BLaER1 treated with 17β-estradiol and CSF1 and Interleukin-3, amounts not matched to agents 10 nM and 100 nM (cell line): ENCODE measurements at regions not wholly inside any gene's neighbourhood (a gene's known extent, or its start where the extent isn't known, plus 50 kb on each side); places are given as distances from the start of the nearest gene placed in this dataset.

Experiments
- H3K27ac ChIP-seq, 11 experiments: shearing (Covaris generic); formaldehyde crosslinking; 2 replicates each; pipeline ENCODE4 v1.8.1; 2022
- H3K27me3 ChIP-seq, 11 experiments: shearing (Covaris generic); formaldehyde crosslinking; 2 replicates each; pipeline ENCODE4 v1.8.1; 2022
- H3K36me3 ChIP-seq, 11 experiments: shearing (Covaris generic); formaldehyde crosslinking; 2 replicates each; pipeline ENCODE4 v1.8.1; 2022
- H3K4me1 ChIP-seq, 10 experiments: shearing (Covaris generic); formaldehyde crosslinking; 2 replicates each; pipeline ENCODE4 v1.8.1; 2022
- H3K4me2 ChIP-seq, 11 experiments: shearing (Covaris generic); formaldehyde crosslinking; 2 replicates each; pipeline ENCODE4 v1.8.1; 2022
- H3K4me3 ChIP-seq, 10 experiments: shearing (Covaris generic); formaldehyde crosslinking; 2 replicates each; pipeline ENCODE4 v1.8.1; 2022
- H3K9ac ChIP-seq, 11 experiments: shearing (Covaris generic); formaldehyde crosslinking; 2 replicates each; pipeline ENCODE4 v1.8.1; 2022
- H3K9me3 ChIP-seq, 11 experiments: shearing (Covaris generic); formaldehyde crosslinking; replicated peaks in 1 of 11; 2 replicates each; pipeline ENCODE4 v1.8.1; 2022
- H4K20me1 ChIP-seq, 11 experiments: shearing (Covaris generic); formaldehyde crosslinking; 2 replicates each; pipeline ENCODE4 v1.8.1; 2022
- Cebpa-rat ChIP-seq, 11 experiments: shearing (Covaris generic); IDR thresholded peaks; 2 replicates each; pipeline ENCODE4 v1.8.1; 2022

- Histone ChIP-seq H3K9ac (no peak overlapping the region), H3K4me3 (no peak overlapping the region), H3K27me3 (no peaks in the 10 kb centered on the region), H4K20me1 (no peaks in the 10 kb centered on the region), H3K27ac (no peak overlapping the region), H3K9me3 (no peaks in the 10 kb centered on the region), H3K4me2 (no peak overlapping the region), H3K4me1 (no peaks in the 10 kb centered on the region), H3K36me3 (no peaks in the 10 kb centered on the region)
- no peak for TF ChIP-seq Cebpa-rat (IDR thresholded peaks at IDR 0.05)
Measured at GRCh38 chr3:66133853-66134445, 86.9 kb upstream of the SLC25A26 start.

- no peaks in the 10 kb centered on the region for H3K27me3 ChIP-seq
- H3K9ac ChIP-seq, result no peak overlapping the region
- no peaks in the 10 kb centered on the region for H4K20me1 ChIP-seq
- H3K36me3 ChIP-seq, result no peaks in the 10 kb centered on the region
- H3K4me3 ChIP-seq, result no peak overlapping the region
- TF ChIP-seq Cebpa-rat (IDR thresholded peaks at IDR 0.05), result no peak
- no peak overlapping the region for H3K27ac ChIP-seq
- H3K9me3 ChIP-seq, result no peaks in the 10 kb centered on the region
- no peaks in the 10 kb centered on the region for H3K4me1 ChIP-seq
- H3K4me2 ChIP-seq, result no peak overlapping the region
Measured at GRCh38 chr3:66133050-66133757, 87.6 kb upstream of the SLC25A26 start.

GRCh38 chr3:66128623-66129022 lies 89.9 kb upstream of the MAGI1 start:
- Histone ChIP-seq H3K27ac (no peak overlapping the region), H4K20me1 (no peaks in the 10 kb centered on the region), H3K27me3 (no peaks in the 10 kb centered on the region), H3K9me3 (no peaks in the 10 kb centered on the region), H3K4me1 (no peaks in the 10 kb centered on the region), H3K36me3 (no peaks in the 10 kb centered on the region), H3K9ac (no peak overlapping the region), H3K4me2 (no peak overlapping the region), H3K4me3 (no peak overlapping the region)
- TF ChIP-seq Cebpa-rat (IDR thresholded peaks at IDR 0.05), result no peak

GRCh38 chr3:66121318-66121717 lies 82.6 kb upstream of the MAGI1 start:
- Histone ChIP-seq H3K27me3 (no peaks in the 10 kb centered on the region), H3K4me3 (no peak overlapping the region), H3K36me3 (no peaks in the 10 kb centered on the region), H3K4me1 (no peaks in the 10 kb centered on the region), H3K9me3 (no peaks in the 10 kb centered on the region), H4K20me1 (no peaks in the 10 kb centered on the region), H3K4me2 (no peak overlapping the region), H3K9ac (no peak overlapping the region), H3K27ac (no peak overlapping the region)
- no peak for TF ChIP-seq Cebpa-rat (IDR thresholded peaks at IDR 0.05)

GRCh38 chr3:66115858-66116654 lies 77.3 kb upstream of the MAGI1 start:
- H3K27ac ChIP-seq, result no peak overlapping the region
- TF ChIP-seq Cebpa-rat (IDR thresholded peaks at IDR 0.05), result no peak
- no peak overlapping the region for H3K4me3 ChIP-seq
- no peaks in the 10 kb centered on the region for H3K36me3 ChIP-seq
- no peak overlapping the region for H3K4me2 ChIP-seq
- peaks cover 0 to 4% (median 0%) of the 10 kb centered on the region in 10 experiments; a peak in 1 of 20 replicates for H3K4me1 ChIP-seq
- H3K27me3 ChIP-seq, result no peaks in the 10 kb centered on the region
- no peaks in the 10 kb centered on the region for H4K20me1 ChIP-seq
- H3K9me3 ChIP-seq, result no peaks in the 10 kb centered on the region
- no peak overlapping the region for H3K9ac ChIP-seq

- H3K4me3 ChIP-seq, result no peak overlapping the region
- no peak overlapping the region for H3K27ac ChIP-seq
- no peak overlapping the region for H3K4me2 ChIP-seq
- no peaks in the 10 kb centered on the region for H3K9me3 ChIP-seq
- no peak for TF ChIP-seq Cebpa-rat (IDR thresholded peaks at IDR 0.05)
- no peak overlapping the region for H3K9ac ChIP-seq
- H3K27me3 ChIP-seq, result no peaks in the 10 kb centered on the region
- no peaks in the 10 kb centered on the region for H3K36me3 ChIP-seq
- H3K4me1 ChIP-seq, result peaks cover 0 to 6% (median 0%) of the 10 kb centered on the region in 10 experiments; a peak in 2 of 20 replicates
- H4K20me1 ChIP-seq, result no peaks in the 10 kb centered on the region
Measured at GRCh38 chr3:66113542-66113941, 74.8 kb upstream of the MAGI1 start.

- no peak overlapping the region for H3K4me3 ChIP-seq
- H4K20me1 ChIP-seq, result no peaks in the 10 kb centered on the region
- no peaks in the 10 kb centered on the region for H3K27me3 ChIP-seq
- no peak for TF ChIP-seq Cebpa-rat (IDR thresholded peaks at IDR 0.05)
- no peak overlapping the region for H3K9ac ChIP-seq
- no peaks in the 10 kb centered on the region for H3K9me3 ChIP-seq
- H3K36me3 ChIP-seq, result no peaks in the 10 kb centered on the region
- peaks cover 0 to 14% (median 8%) of the 10 kb centered on the region in 10 experiments; a peak in 11 of 20 replicates for H3K4me1 ChIP-seq
- H3K27ac ChIP-seq, result no peak overlapping the region
- H3K4me2 ChIP-seq, result peak overlapping the region in 2 of 11 experiments; percentile 13 to 22; a peak in 3 of 22 replicates
Measured at GRCh38 chr3:66110840-66111239, 72.1 kb upstream of the MAGI1 start.

- Histone ChIP-seq H3K27ac (no peak overlapping the region), H3K4me1 (peaks cover 0 to 14% (median 8%) of the 10 kb centered on the region in 10 experiments; a peak in 11 of 20 replicates), H3K36me3 (no peaks in the 10 kb centered on the region), H4K20me1 (no peaks in the 10 kb centered on the region), H3K4me3 (no peak overlapping the region), H3K27me3 (no peaks in the 10 kb centered on the region), H3K9ac (no peak overlapping the region), H3K9me3 (no peaks in the 10 kb centered on the region), H3K4me2 (no peak overlapping the region)
- TF ChIP-seq Cebpa-rat (IDR thresholded peaks at IDR 0.05), result no peak
Measured at GRCh38 chr3:66107855-66108254, 69.1 kb upstream of the MAGI1 start.

- Histone ChIP-seq H3K4me2 (peak overlapping the region in 10 of 11 experiments; percentile 1 to 51 (median 20); a peak in 8 of 22 replicates), H4K20me1 (no peaks in the 10 kb centered on the region), H3K36me3 (no peaks in the 10 kb centered on the region), H3K9me3 (no peaks in the 10 kb centered on the region), H3K27me3 (no peaks in the 10 kb centered on the region), H3K4me1 (peaks cover 0 to 14% (median 8%) of the 10 kb centered on the region in 10 experiments; a peak in 11 of 20 replicates), H3K9ac (peak overlapping the region in 2 of 11 experiments; percentile 9 to 60; a peak in 2 of 22 replicates), H3K4me3 (no peak overlapping the region), H3K27ac (peak overlapping the region in 8 of 11 experiments; percentile 18 to 82 (median 66); a peak in 13 of 22 replicates)
- TF ChIP-seq Cebpa-rat (IDR thresholded peaks at IDR 0.05), result no peak
Measured at GRCh38 chr3:66106788-66107187, 68.1 kb upstream of the MAGI1 start.
